ENCODE measurements at regions not wholly inside any gene's neighbourhood (a gene's known extent, or its start where the extent isn't known, plus 50 kb on each side); places are given as distances from the start of the nearest gene placed in this dataset.

- no peak overlapping the region for H3K27ac ChIP-seq
- WGBS, 4 donors = 50 to 57% (median 53%) methylated on average over 5 of the region's 5 CpGs
- TF ChIP-seq POLR2A (IDR thresholded peaks at IDR 0.05) (no peak), CTCF (IDR thresholded peaks at IDR 0.05) (no peak)
- no peaks in the 10 kb centered on the region for H3K9me3 ChIP-seq (replicated peaks in 1 of 3)
- intact Hi-C loops (cut with DNase I) = no loop called here
- DNase-seq = no peak
- H3K4me3 ChIP-seq = no peak overlapping the region
- no peaks in the 10 kb centered on the region for H3K4me1 ChIP-seq (replicated peaks in 1 of 2)
- no peaks in the 10 kb centered on the region for H3K27me3 ChIP-seq
- no peaks in the 10 kb centered on the region for H3K36me3 ChIP-seq (replicated peaks in 1 of 2)
These were observed 312.2 kb upstream of the C11orf87 start for GRCh38 chr11:109109571-109110315.

GRCh38 chr11:109112261-109112660, 309.7 kb upstream of the C11orf87 start:
- Histone ChIP-seq H3K27me3 (no peaks in the 10 kb centered on the region), H3K4me1 (replicated peaks in 1 of 2) (no peaks in the 10 kb centered on the region), H3K4me3 (no peak overlapping the region), H3K36me3 (replicated peaks in 1 of 2) (no peaks in the 10 kb centered on the region), H3K27ac (no peak overlapping the region), H3K9me3 (replicated peaks in 1 of 3) (no peaks in the 10 kb centered on the region)
- DNase-seq = no peak
- TF ChIP-seq CTCF (IDR thresholded peaks at IDR 0.05) (no peak), POLR2A (IDR thresholded peaks at IDR 0.05) (no peak)
- intact Hi-C loops (cut with DNase I) = no loop called here
- 64 to 72% (median 66%) methylated on average over 2 of the region's 2 CpGs for WGBS, 4 donors

- no peaks in the 10 kb centered on the region for H3K4me1 ChIP-seq (replicated peaks in 1 of 2)
- no peaks in the 10 kb centered on the region for H3K27me3 ChIP-seq
- H3K9me3 ChIP-seq (replicated peaks in 1 of 3) = no peaks in the 10 kb centered on the region
- no peak overlapping the region for H3K4me3 ChIP-seq
- no peak overlapping the region for H3K27ac ChIP-seq
- TF ChIP-seq POLR2A (IDR thresholded peaks at IDR 0.05) (no peak), CTCF (IDR thresholded peaks at IDR 0.05) (no peak)
- intact Hi-C loops (cut with DNase I) = no loop called here
- 32 to 44% (median 42%) methylated on average over 7 of the region's 7 CpGs for WGBS, 4 donors
- H3K36me3 ChIP-seq (replicated peaks in 1 of 2) = no peaks in the 10 kb centered on the region
- peak in 1 of 7 donors; percentile 56 for DNase-seq
These were observed 309.1 kb upstream of the C11orf87 start for GRCh38 chr11:109112821-109113280.

GRCh38 chr11:109120341-109120740, 301.6 kb upstream of the C11orf87 start:
- DNase-seq = no peak
- no peak overlapping the region for H3K4me3 ChIP-seq
- no peaks in the 10 kb centered on the region for H3K9me3 ChIP-seq (replicated peaks in 1 of 3)
- 84 to 93% (median 89%) methylated on average over 3 of the region's 3 CpGs for WGBS, 4 donors
- no peaks in the 10 kb centered on the region for H3K27me3 ChIP-seq
- H3K27ac ChIP-seq = no peak overlapping the region
- intact Hi-C loops (cut with DNase I) = no loop called here
- no peaks in the 10 kb centered on the region for H3K36me3 ChIP-seq (replicated peaks in 1 of 2)
- no peaks in the 10 kb centered on the region for H3K4me1 ChIP-seq (replicated peaks in 1 of 2)
- TF ChIP-seq CTCF (IDR thresholded peaks at IDR 0.05) (no peak), POLR2A (IDR thresholded peaks at IDR 0.05) (no peak)

All from adrenal gland (tissue), 9 donors.